GM12892 (cell line): ENCODE measurements at regions not wholly inside any gene's neighbourhood (a gene's known extent, or its start where the extent isn't known, plus 50 kb on each side); places are given as distances from the start of the nearest gene placed in this dataset.
A peak's percentile ranks its signal among the peaks of the same experiment; 100 is the strongest.

Source experiments
- DNase-seq: peaks from one replicate; pipeline ENCODE4 v3.0.0; 2011; ENCODE audit not compliant: insufficient read length
- FAIRE-seq: peaks from 2 replicates; lab custom pipeline; 2011; peaks lifted over from hg19 to GRCh38; lab: Jason Lieb, UNC
- POLR2A ChIP-seq: IDR thresholded peaks from 2 replicates; pipeline ENCODE4 v1.6.1; 2011; ENCODE audit warnings: low read depth, low read length, control low read depth
- POLR2AphosphoS5 ChIP-seq: IDR thresholded peaks from 2 replicates; pipeline ENCODE4 v1.6.1; 2011; ENCODE audit warnings: low read depth, low read length, control low read depth
- TAF1 ChIP-seq: IDR thresholded peaks from 2 replicates; pipeline ENCODE4 v1.6.1; 2011; ENCODE audit warnings: low read depth, mild to moderate bottlenecking, control low read depth, low read length, borderline replicate concordance

DNA sequence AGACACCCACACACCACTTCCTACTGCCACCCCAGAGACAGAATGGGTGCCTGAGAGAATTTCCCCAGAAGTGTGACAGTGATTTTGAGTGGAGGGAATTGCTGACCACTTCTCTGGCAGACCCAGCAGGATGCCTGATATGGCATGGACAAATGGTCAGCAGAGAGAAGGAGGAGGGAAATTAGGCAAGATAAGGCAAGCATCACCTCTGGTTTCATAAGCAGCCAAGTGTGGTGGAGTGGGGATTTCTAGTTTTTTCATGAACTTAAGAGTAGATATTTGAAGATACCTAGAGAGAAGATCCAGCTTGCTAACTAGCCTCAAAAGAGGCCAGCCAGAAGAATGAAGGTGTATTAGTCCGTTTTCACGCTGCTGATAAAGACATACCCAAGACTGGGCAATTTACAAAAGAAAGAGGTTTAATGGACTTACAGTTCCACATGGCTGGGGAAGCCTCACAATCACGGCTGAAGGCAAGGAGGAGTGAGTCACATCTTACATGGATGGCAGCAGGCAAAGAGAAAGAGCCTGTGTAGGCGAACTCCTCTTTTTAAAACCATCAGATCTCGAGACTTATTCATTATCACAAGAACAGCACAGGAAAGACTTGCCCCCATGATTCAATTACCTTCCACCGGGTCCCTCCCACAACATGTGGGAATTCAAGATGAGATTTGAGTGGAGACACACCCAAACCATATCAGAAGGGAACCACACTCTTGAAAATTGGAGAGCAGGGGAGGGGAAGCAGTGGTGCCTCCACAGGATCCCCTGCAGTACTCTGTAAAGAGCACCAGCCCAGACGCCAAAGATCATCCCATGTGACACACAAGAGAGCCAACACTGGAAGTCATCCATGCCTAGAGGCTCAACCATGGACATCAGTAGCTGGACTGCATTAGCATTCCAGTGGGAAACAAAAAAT, 64.2 kb downstream of the RBM43 start:
- TF ChIP-seq POLR2A, result no peak
- DNase-seq (no peak), FAIRE-seq (no peak)

GRCh38 chr2:151193576-151193975, 68.1 kb downstream of the RBM43 start:
- DNase-seq (no peak), FAIRE-seq (peak; percentile 67)
- TF ChIP-seq TAF1 (no peak), POLR2A (no peak), POLR2AphosphoS5 (no peak)

DNA sequence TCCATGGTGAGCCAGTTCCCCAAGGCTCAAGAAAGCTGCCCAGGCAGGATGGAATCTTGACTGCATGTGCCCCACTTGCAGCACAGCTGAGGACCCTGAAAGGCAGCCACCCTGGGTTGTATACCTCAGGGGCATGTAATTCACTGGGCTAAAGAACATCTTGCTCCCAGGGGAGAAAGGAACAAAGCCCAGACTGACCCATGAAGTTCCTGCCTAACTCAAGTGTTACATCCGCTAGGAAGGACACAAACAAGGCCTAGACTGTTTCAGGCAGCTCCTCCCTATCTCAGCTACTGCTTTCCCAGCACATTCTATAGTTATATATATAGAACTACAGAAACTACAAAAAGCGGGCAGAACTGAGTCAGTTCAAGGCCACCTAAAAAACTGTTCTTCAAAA, 69.0 kb downstream of the RBM43 start:
- DNase-seq, result no peak
- TF ChIP-seq TAF1 (no peak), POLR2AphosphoS5 (no peak), POLR2A (no peak)
- FAIRE-seq, result no peak

- DNase-seq, result no peak
- FAIRE-seq, result no peak
- TF ChIP-seq TAF1, result no peak
- TF ChIP-seq POLR2A, result no peak
- TF ChIP-seq POLR2AphosphoS5, result no peak
Measured at GRCh38 chr2:151191001-151191400, 70.7 kb downstream of the RBM43 start.

DNA sequence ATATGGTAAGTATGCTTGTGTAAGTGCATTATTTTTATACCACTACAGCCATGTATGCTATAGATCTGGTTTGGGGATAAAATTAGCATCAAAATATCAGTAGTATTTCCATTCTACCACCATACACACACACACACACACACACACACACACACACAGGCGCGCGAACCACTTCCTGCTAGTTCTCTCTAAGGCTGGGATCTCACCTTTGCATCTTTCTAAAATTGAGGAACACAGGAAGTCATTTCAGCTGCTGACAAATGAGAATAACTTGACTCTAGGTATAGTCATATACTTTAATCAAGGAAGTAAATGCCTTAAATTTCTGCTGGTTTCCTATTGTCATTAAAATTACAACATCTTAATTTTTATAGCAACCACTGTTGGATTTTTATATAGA, 72.5 kb downstream of the RBM43 start:
- FAIRE-seq, result no peak
- no peak for TF ChIP-seq TAF1
- DNase-seq, result no peak

- FAIRE-seq, result no peak
- no peak for DNase-seq
- TF ChIP-seq POLR2AphosphoS5, result no peak
- no peak for TF ChIP-seq POLR2A
- no peak for TF ChIP-seq TAF1
Measured at GRCh38 chr2:151186011-151186410, 75.7 kb downstream of the RBM43 start.

DNA sequence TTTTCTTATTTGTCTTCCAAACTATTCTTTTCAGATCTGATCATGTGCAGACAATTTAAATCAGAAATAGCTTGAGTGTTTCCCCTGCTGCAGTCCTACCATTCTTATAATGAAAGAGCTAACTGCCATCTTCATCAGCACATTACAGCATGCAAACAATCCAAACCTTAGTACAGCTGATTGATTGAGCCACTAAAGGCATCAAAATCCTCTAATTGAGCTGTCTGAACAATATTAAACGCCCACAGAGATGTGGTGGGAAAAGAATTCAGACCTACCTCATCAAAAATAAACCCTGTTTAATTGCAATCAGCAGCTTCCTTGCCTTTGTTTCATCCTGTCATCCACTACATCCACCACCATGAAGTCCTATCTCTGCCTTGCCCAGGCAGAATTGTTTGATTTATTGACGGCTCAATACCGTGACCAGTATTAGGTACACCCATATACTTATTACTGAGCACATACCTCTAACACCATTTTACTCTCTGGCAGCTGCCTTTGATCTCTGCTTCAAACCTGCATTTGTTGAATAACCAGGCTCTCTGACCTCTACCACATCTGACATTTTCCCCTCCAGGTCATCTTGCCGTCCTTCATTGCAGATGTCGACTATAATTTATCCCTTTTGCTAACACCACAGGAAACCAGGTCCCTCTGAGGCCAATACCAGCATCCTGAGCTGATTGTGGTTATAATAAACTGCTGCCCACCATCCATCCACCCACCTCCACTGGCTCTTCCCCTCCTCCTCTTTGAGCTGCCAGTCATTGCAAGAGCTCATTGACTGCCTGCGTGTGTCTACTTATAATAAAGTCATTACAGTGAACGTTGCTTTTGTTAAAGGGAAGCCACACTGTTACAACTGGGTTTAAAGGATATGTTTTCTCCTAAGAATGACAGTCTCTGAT, 78.5 kb downstream of the RBM43 start:
- no peak for TF ChIP-seq POLR2A
- no peak for TF ChIP-seq TAF1
- TF ChIP-seq POLR2AphosphoS5, result no peak
- no peak for DNase-seq
- no peak for FAIRE-seq

GRCh38 chr2:151182396-151182795, 79.3 kb downstream of the RBM43 start:
- TF ChIP-seq POLR2AphosphoS5, result no peak
- TF ChIP-seq TAF1, result no peak
- TF ChIP-seq POLR2A, result no peak
- DNase-seq, result no peak
- FAIRE-seq, result no peak

DNA sequence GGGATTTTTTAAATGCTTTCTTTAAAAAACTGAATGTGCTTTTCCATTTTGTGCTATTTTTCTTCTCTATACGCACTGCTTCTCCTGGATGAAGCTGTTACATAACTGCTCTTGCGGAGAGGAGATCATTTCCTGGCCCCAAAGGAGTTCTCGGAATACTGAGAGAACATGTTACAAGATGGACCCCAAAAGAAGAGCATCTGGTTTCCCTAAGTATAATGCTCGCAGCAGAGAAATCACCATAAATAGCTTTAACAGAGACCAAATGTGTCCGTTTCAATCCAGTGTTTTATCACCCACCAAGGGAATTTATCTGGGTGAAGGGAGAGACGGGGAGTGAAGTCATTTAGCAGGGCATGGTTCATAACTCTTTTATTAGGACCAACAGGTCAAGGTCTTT, 80.1 kb downstream of the RBM43 start:
- DNase-seq (no peak), FAIRE-seq (no peak)
- TF ChIP-seq TAF1 (no peak), POLR2AphosphoS5 (no peak), POLR2A (no peak)

- FAIRE-seq, result no peak
- no peak for DNase-seq
- no peak for TF ChIP-seq POLR2AphosphoS5
- TF ChIP-seq TAF1, result no peak
- TF ChIP-seq POLR2A, result no peak
Measured at GRCh38 chr2:151180123-151180522, 81.5 kb downstream of the RBM43 start.

DNA sequence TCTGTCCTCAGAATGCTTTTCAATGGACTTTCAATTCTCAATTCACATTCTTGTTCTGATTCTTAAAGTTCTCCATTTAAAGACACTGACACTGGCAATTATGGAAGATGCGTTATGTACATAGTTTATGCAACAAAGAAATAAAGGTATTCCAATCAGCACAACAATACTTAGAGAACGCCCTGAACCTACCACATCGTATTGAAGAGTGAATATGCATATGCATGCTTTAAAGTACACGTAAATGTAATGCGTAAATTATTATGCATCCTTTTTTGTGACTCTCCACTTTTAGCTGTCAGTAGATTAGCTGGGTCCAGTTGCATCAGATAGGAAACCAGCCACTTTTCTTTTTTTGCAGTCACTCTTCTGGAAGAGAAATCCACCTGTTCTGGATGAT, 83.5 kb downstream of the RBM43 start:
- FAIRE-seq (no peak), DNase-seq (no peak)
- no peak for TF ChIP-seq POLR2AphosphoS5
- no peak for TF ChIP-seq POLR2A
- TF ChIP-seq TAF1, result no peak

- TF ChIP-seq POLR2AphosphoS5, result no peak
- FAIRE-seq (no peak), DNase-seq (no peak)
Measured at GRCh38 chr2:151177756-151178155, 83.9 kb downstream of the RBM43 start.

DNA sequence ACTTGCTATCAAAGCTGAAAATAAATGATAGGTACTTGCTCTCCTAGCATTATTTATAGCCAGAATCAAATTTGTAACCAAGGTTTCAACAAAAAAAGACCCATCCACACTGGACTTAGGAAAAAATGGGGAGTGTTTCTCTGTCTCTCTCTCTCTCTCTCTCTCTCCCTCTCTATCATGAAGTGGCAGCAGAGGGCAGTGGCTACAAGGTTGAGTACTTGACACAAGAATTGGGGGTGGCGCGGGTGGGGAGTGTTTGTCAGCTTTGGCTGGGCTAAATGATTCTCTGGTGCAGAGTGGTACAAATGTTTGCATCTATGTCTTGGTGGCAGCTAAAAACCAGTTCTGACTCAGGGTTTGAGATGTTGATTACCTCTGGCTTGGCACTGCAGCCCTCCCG, 85.0 kb downstream of the RBM43 start:
- DNase-seq (no peak), FAIRE-seq (no peak)
- no peak for TF ChIP-seq POLR2A
- no peak for TF ChIP-seq TAF1
- TF ChIP-seq POLR2AphosphoS5, result no peak
